Spleen (tissue), 11 donors: ENCODE measurements at regions not wholly inside any gene's neighbourhood (a gene's known extent, or its start where the extent isn't known, plus 50 kb on each side); places are given as distances from the start of the nearest gene placed in this dataset.

Source experiments
- DNase-seq: peaks from one replicate; pipeline ENCODE4 v3.0.0-alpha.2; 2020
- H3K27ac ChIP-seq, 8 donors: fragments of 200-600 bp; sonication (generic) in 7 of 8; 1 replicate in 4 of 8; 2 replicates in 4 of 8; pipeline versions ENCODE4 v1.5.0 to v1.8.0; 2016 to 2021; ENCODE audit warnings: inconsistent platforms in 4 of 8, mild to moderate bottlenecking in 4 of 8, moderate library complexity in 1 of 8
- H3K27me3 ChIP-seq, 7 donors: fragments of 200-600 bp; sonication (generic) in 6 of 7; replicated peaks in 1 of 7; 1 replicate in 4 of 7; 2 replicates in 3 of 7; pipeline versions ENCODE4 v1.5.0 to v1.8.0; 2016 to 2021; ENCODE audit warnings: inconsistent platforms in 3 of 7, mild to moderate bottlenecking in 1 of 7
- H3K36me3 ChIP-seq, 6 donors: fragments of 200-600 bp; sonication (generic) in 5 of 6; 1 replicate in 4 of 6; 2 replicates in 2 of 6; pipeline versions ENCODE4 v1.5.0 to v1.8.0; 2016 to 2021; ENCODE audit warnings: inconsistent platforms in 2 of 6
- H3K4me1 ChIP-seq, 6 donors: fragments of 200-600 bp; sonication (generic) in 5 of 6; 1 replicate in 3 of 6; 2 replicates in 3 of 6; pipeline versions ENCODE4 v1.5.0 to v1.8.0; 2016 to 2021; ENCODE audit warnings: inconsistent platforms in 3 of 6
- H3K4me3 ChIP-seq, 8 donors: fragments of 200-600 bp; sonication (generic) in 7 of 8; 1 replicate in 4 of 8; 2 replicates in 4 of 8; pipeline versions ENCODE4 v1.5.0 to v1.8.0; 2016 to 2021; ENCODE audit warnings: inconsistent platforms in 4 of 8, mild to moderate bottlenecking in 4 of 8, moderate library complexity in 2 of 8
- H3K9me3 ChIP-seq, 8 donors: fragments of 200-600 bp; sonication (generic) in 7 of 8; 1 replicate in 4 of 8; 2 replicates in 4 of 8; pipeline versions ENCODE4 v1.5.0 to v1.8.0; 2016 to 2021; ENCODE audit warnings: inconsistent platforms in 4 of 8
- POLR2A ChIP-seq, 3 donors: fragments of 450-650 bp; IDR thresholded peaks; one replicate each; pipeline ENCODE4 v1.5.1; 2017; ENCODE audit warnings: antibody characterized with exemption in 3 of 3, mild to moderate bottlenecking in 1 of 3
- POLR2AphosphoS5 ChIP-seq, 3 donors: sonication (generic); formaldehyde crosslinking; IDR thresholded peaks; one replicate each; pipeline ENCODE4 v1.5.1; 2017; ENCODE audit warnings: antibody characterized with exemption in 3 of 3
- WGBS, 5 donors: extraction: QIAGEN DNeasy Blood & Tissue Kit in 3 of 5; methylation state at CpG; one replicate each; pipeline versions ENCODE4 v1.1.5 to v1.1.7; 2013 to 2018; 5-methylcytosine and 5-hydroxymethylcytosine counted together
- intact Hi-C: fragments of 100-400 bp; cut with DNase I; formaldehyde crosslinking; loops from one replicate; pipeline ENCODE4 v1.15.0; 2023; ENCODE audit warnings: low total_unique reads
- TF ChIP-seq, protein P1 (sequence below), 11 experiments: fragments of 200-600 bp in 7 of 11; fragments of 450-650 bp in 4 of 11; sonication (generic) in 4 of 11; IDR thresholded peaks in 8 of 11; conservative IDR thresholded peaks in 3 of 11; 1 replicate in 7 of 11; 2 replicates in 4 of 11; pipeline versions ENCODE4 v1.4.0 to v1.8.0; 2016 to 2021; ENCODE audit warnings: antibody characterized with exemption in 11 of 11, inconsistent platforms in 4 of 11, mild to moderate bottlenecking in 1 of 11
- donor health status: healthy with polysubstance abuse.
- donor health status: DM: no; HTN: no; CAD: no; lungs with moderate emphysema.
- donor health status: DM: no; HTN: no; CAD: no.
- donor health status: Bipolar disorder and iron deficiency.
- donor health status: healthy.
- donor health status: DM: no; HTN: no; CAD: no.
- donor health status: DM: yes; HTN: yes; CAD: no.

- H3K9me3 ChIP-seq: no peaks in the 10 kb centered on the region
- intact Hi-C loops: no loop called here
- H3K27ac ChIP-seq: no peak overlapping the region
- no peak for DNase-seq
- 12 to 48% (median 21%) methylated on average over 1 of the region's 1 CpG for whole genome bisulfite sequencing, 5 donors
- H3K27me3 ChIP-seq: no peaks in the 10 kb centered on the region
- TF ChIP-seq POLR2A (IDR thresholded peaks at IDR 0.05): no peak
- TF ChIP-seq POLR2AphosphoS5 (IDR thresholded peaks at IDR 0.05): no peak
- TF ChIP-seq, protein P1, sequence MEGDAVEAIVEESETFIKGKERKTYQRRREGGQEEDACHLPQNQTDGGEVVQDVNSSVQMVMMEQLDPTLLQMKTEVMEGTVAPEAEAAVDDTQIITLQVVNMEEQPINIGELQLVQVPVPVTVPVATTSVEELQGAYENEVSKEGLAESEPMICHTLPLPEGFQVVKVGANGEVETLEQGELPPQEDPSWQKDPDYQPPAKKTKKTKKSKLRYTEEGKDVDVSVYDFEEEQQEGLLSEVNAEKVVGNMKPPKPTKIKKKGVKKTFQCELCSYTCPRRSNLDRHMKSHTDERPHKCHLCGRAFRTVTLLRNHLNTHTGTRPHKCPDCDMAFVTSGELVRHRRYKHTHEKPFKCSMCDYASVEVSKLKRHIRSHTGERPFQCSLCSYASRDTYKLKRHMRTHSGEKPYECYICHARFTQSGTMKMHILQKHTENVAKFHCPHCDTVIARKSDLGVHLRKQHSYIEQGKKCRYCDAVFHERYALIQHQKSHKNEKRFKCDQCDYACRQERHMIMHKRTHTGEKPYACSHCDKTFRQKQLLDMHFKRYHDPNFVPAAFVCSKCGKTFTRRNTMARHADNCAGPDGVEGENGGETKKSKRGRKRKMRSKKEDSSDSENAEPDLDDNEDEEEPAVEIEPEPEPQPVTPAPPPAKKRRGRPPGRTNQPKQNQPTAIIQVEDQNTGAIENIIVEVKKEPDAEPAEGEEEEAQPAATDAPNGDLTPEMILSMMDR (IDR thresholded peaks at IDR 0.05 in 8 of 11, conservative IDR thresholded peaks at IDR 0.05 in 3 of 11): no peak
- H3K36me3 ChIP-seq: no peaks in the 10 kb centered on the region
- H3K4me3 ChIP-seq: no peak overlapping the region
- no peaks in the 10 kb centered on the region for H3K4me1 ChIP-seq
Measured at GRCh38 chr21:22650226-22650625, 1652.0 kb downstream of the NCAM2 start.

- intact Hi-C loops: no loop called here
- H3K4me1 ChIP-seq: no peaks in the 10 kb centered on the region
- H3K27ac ChIP-seq: no peak overlapping the region
- H3K9me3 ChIP-seq: no peaks in the 10 kb centered on the region
- no peaks in the 10 kb centered on the region for H3K36me3 ChIP-seq
- H3K4me3 ChIP-seq: no peak overlapping the region
- no peak for DNase-seq
- H3K27me3 ChIP-seq: no peaks in the 10 kb centered on the region
- TF ChIP-seq POLR2A (IDR thresholded peaks at IDR 0.05): no peak
- TF ChIP-seq, protein P1 (IDR thresholded peaks at IDR 0.05 in 8 of 11, conservative IDR thresholded peaks at IDR 0.05 in 3 of 11): no peak
- TF ChIP-seq POLR2AphosphoS5 (IDR thresholded peaks at IDR 0.05): no peak
Measured at GRCh38 chr21:22657781-22658180, 1659.6 kb downstream of the NCAM2 start.

GRCh38 chr21:22670148-22670547 lies 1671.9 kb downstream of the NCAM2 start:
- intact Hi-C loops: no loop called here

GRCh38 chr21:22679207-22679606 lies 1681.0 kb downstream of the NCAM2 start:
- Histone ChIP-seq H3K36me3 (no peaks in the 10 kb centered on the region), H3K4me3 (no peak overlapping the region), H3K9me3 (peaks cover 0 to 12% (median 0%) of the 10 kb centered on the region in 8 donors), H3K4me1 (no peaks in the 10 kb centered on the region), H3K27ac (no peak overlapping the region), H3K27me3 (no peaks in the 10 kb centered on the region)
- DNase-seq: no peak
- intact Hi-C loops: no loop called here
- no peak for TF ChIP-seq POLR2AphosphoS5 (IDR thresholded peaks at IDR 0.05)
- no peak for TF ChIP-seq POLR2A (IDR thresholded peaks at IDR 0.05)
- TF ChIP-seq, protein P1 (IDR thresholded peaks at IDR 0.05 in 8 of 11, conservative IDR thresholded peaks at IDR 0.05 in 3 of 11): no peak
- 79 to 91% (median 86%) methylated on average over 9 to 10 of the region's 10 CpGs for WGBS, 5 donors

More at GRCh38 chr21:22670148-22670547, 1671.9 kb downstream of the NCAM2 start:
- no peaks in the 10 kb centered on the region for H3K27me3 ChIP-seq
- H3K27ac ChIP-seq: no peak overlapping the region
- H3K9me3 ChIP-seq: peaks cover 0 to 17% (median 9%) of the 10 kb centered on the region in 8 donors
- DNase-seq: no peak
- H3K4me1 ChIP-seq: no peaks in the 10 kb centered on the region
- TF ChIP-seq, protein P1 (IDR thresholded peaks at IDR 0.05 in 8 of 11, conservative IDR thresholded peaks at IDR 0.05 in 3 of 11): no peak
- TF ChIP-seq POLR2AphosphoS5 (IDR thresholded peaks at IDR 0.05) (no peak), POLR2A (IDR thresholded peaks at IDR 0.05) (no peak)
- no peaks in the 10 kb centered on the region for H3K36me3 ChIP-seq
- 76 to 86% (median 84%) methylated on average over 1 of the region's 1 CpG for WGBS, 5 donors
- no peak overlapping the region for H3K4me3 ChIP-seq
